Astrocyte of the cerebellum (primary cell): ENCODE measurements at regions not wholly inside any gene's neighbourhood (a gene's known extent, or its start where the extent isn't known, plus 50 kb on each side); places are given as distances from the start of the nearest gene placed in this dataset.

ENCODE experiments used
- DNase-seq: peaks from one replicate; pipeline ENCODE4 v3.0.0-alpha.2; 2011; ENCODE audit warnings: low read depth
- H3K4me3 ChIP-seq: 2 replicates; pipeline ENCODE4 v1.5.1; 2011; ENCODE audit warnings: mild to moderate bottlenecking, low read depth, low read length, moderate library complexity
- CTCF ChIP-seq: IDR thresholded peaks from 2 replicates; pipeline ENCODE4 v1.5.1; 2012; ENCODE audit warnings: low read length, low read depth, moderate library complexity, mild to moderate bottlenecking; ENCODE audit errors: missing control alignments
- in situ Hi-C: cut with HindIII; loops from 2 replicates; pipeline ENCODE4 v1.10.0; 2017; ENCODE audit warnings: low sequenced_read_pairs

- no peak for DNase-seq
- no peak for TF ChIP-seq CTCF
- in situ Hi-C loops, result no loop called here
Observed at GRCh38 chr2:4291430-4291829, 588.1 kb downstream of the DCDC2C start.

GRCh38 chr2:4295680-4296079, 592.3 kb downstream of the DCDC2C start:
- TF ChIP-seq CTCF, result no peak
- H3K4me3 ChIP-seq, result no peak overlapping the region
- in situ Hi-C loops, result no loop called here
- DNase-seq, result no peak

More at GRCh38 chr2:4291430-4291829, 588.1 kb downstream of the DCDC2C start:
- no peak overlapping the region for H3K4me3 ChIP-seq

- no peak for DNase-seq
- no peak overlapping the region for H3K4me3 ChIP-seq
- no peak for TF ChIP-seq CTCF
- in situ Hi-C loops, result no loop called here
Observed at GRCh38 chr2:4300616-4301015, 597.2 kb downstream of the DCDC2C start.

GRCh38 chr2:4324531-4324930, 621.2 kb downstream of the DCDC2C start:
- TF ChIP-seq CTCF, result no peak
- in situ Hi-C loops, result no loop called here
- no peak overlapping the region for H3K4me3 ChIP-seq
- no peak for DNase-seq

- in situ Hi-C loops, result no loop called here
- no peak for TF ChIP-seq CTCF
- no peak for DNase-seq
Observed at GRCh38 chr2:4336864-4337263, 633.5 kb downstream of the DCDC2C start.

GRCh38 chr2:4338345-4338744, 635.0 kb downstream of the DCDC2C start:
- in situ Hi-C loops, result no loop called here
- no peak for DNase-seq
- no peak for TF ChIP-seq CTCF

More at GRCh38 chr2:4336864-4337263, 633.5 kb downstream of the DCDC2C start:
- H3K4me3 ChIP-seq, result no peak overlapping the region

GRCh38 chr2:4340536-4340935, 637.2 kb downstream of the DCDC2C start:
- no peak for TF ChIP-seq CTCF
- DNase-seq, result no peak
- no peak overlapping the region for H3K4me3 ChIP-seq
- in situ Hi-C loops, result no loop called here

More at GRCh38 chr2:4338345-4338744, 635.0 kb downstream of the DCDC2C start:
- no peak overlapping the region for H3K4me3 ChIP-seq
